OCI-LY1 (cell line): ENCODE measurements at regions not wholly inside any gene's neighbourhood (a gene's known extent, or its start where the extent isn't known, plus 50 kb on each side); places are given as distances from the start of the nearest gene placed in this dataset.

Experiments used
- H2AFZ ChIP-seq: fragments of 200-600 bp; sonication (generic), shearing (Covaris generic); 2 replicates; pipeline ENCODE4 v1.6.0; 2014; ENCODE audit warnings: antibody characterized with exemption, mild to moderate bottlenecking, low read length
- H3F3A ChIP-seq: fragments of 200-600 bp; sonication (generic), shearing (Covaris generic); 2 replicates; pipeline ENCODE4 v1.6.0; 2014; ENCODE audit warnings: mild to moderate bottlenecking, antibody characterized with exemption, low read length, moderate library complexity; ENCODE audit not compliant: insufficient read depth
- H3K27ac ChIP-seq: fragments of 200-600 bp; sonication (generic); 2 replicates; pipeline ENCODE4 v1.5.1; 2014; ENCODE audit warnings: low read length, mixed run types, mild to moderate bottlenecking, low read depth; ENCODE audit not compliant: poor library complexity, severe bottlenecking
- H3K27me3 ChIP-seq: fragments of 200-600 bp; sonication (generic); 2 replicates; pipeline ENCODE4 v1.6.0; 2014; ENCODE audit warnings: antibody characterized with exemption, mild to moderate bottlenecking, low read length, moderate library complexity; ENCODE audit not compliant: insufficient read depth
- H3K36me3 ChIP-seq: fragments of 200-600 bp; sonication (generic); 2 replicates; pipeline ENCODE4 v1.6.1; 2014; ENCODE audit warnings: mild to moderate bottlenecking, antibody characterized with exemption, low read length, moderate library complexity, mixed read lengths; ENCODE audit not compliant: insufficient read depth
- H3K4me1 ChIP-seq: fragments of 200-600 bp; sonication (generic); 2 replicates; pipeline ENCODE4 v1.5.1; 2014; ENCODE audit warnings: mild to moderate bottlenecking, low read length, moderate library complexity; ENCODE audit not compliant: insufficient read depth, severe bottlenecking
- H3K4me2 ChIP-seq: fragments of 200-600 bp; sonication (generic), shearing (Covaris generic); 2 replicates; pipeline ENCODE4 v1.6.1; 2014; ENCODE audit warnings: low read length
- H3K4me3 ChIP-seq: fragments of 200-600 bp; sonication (generic); 2 replicates; pipeline ENCODE4 v1.5.1; 2014; ENCODE audit warnings: low read length, low read depth, mild to moderate bottlenecking, mixed read lengths; ENCODE audit not compliant: poor library complexity, severe bottlenecking
- H3K79me2 ChIP-seq: fragments of 200-600 bp; shearing (Covaris generic); 2 replicates; pipeline ENCODE4 v1.6.1; 2016; ENCODE audit warnings: mixed run types, low read length, mixed read lengths; ENCODE audit not compliant: insufficient read depth
- H3K9ac ChIP-seq: fragments of 200-600 bp; sonication (generic), shearing (Covaris generic); 2 replicates; pipeline ENCODE4 v1.6.1; 2014; ENCODE audit warnings: mild to moderate bottlenecking, low read length, mixed read lengths
- H3K9me2 ChIP-seq: fragments of 200-600 bp; sonication (generic), shearing (Covaris generic); 2 replicates; pipeline ENCODE4 v1.6.1; 2014; ENCODE audit warnings: low read depth, mild to moderate bottlenecking, low read length, mixed read lengths
- H3K9me3 ChIP-seq: fragments of 200-600 bp; shearing (Covaris generic); 2 replicates; pipeline ENCODE4 v1.6.1; 2014; ENCODE audit warnings: low read length, mixed read lengths
- H4K20me1 ChIP-seq: fragments of 200-600 bp; sonication (generic), shearing (Covaris generic); 2 replicates; pipeline ENCODE4 v1.6.0; 2016; ENCODE audit warnings: mild to moderate bottlenecking, low read length; ENCODE audit not compliant: insufficient read depth
- EZH2 ChIP-seq: fragments of 200-600 bp; sonication (generic), shearing (Covaris generic); IDR thresholded peaks from 2 replicates; pipeline ENCODE4 v1.8.0; 2017; ENCODE audit warnings: borderline replicate concordance, mixed run types, mild to moderate bottlenecking, antibody characterized with exemption, low read length, moderate library complexity, mixed read lengths
- TF ChIP-seq, protein P1 (sequence below): fragments of 200-600 bp; sonication (generic), shearing (Covaris generic); IDR thresholded peaks from 2 replicates; pipeline ENCODE4 v1.5.1; 2017; ENCODE audit warnings: mild to moderate bottlenecking, antibody characterized with exemption, low read length, moderate library complexity, mixed read lengths

GRCh38 chr12:118541071-118541470 lies 164.7 kb downstream of the SUDS3 start:
- Histone ChIP-seq H3K4me3 (no peak overlapping the region), H3K9ac (no peak overlapping the region), H3K9me2 (no peaks in the 10 kb centered on the region), H4K20me1 (no peaks in the 10 kb centered on the region), H3K4me1 (no peaks in the 10 kb centered on the region), H3K4me2 (no peak overlapping the region), H3F3A (no peaks in the 10 kb centered on the region), H2AFZ (no peak overlapping the region), H3K36me3 (no peaks in the 10 kb centered on the region), H3K79me2 (no peaks in the 10 kb centered on the region), H3K27ac (no peak overlapping the region), H3K9me3 (no peaks in the 10 kb centered on the region), H3K27me3 (no peaks in the 10 kb centered on the region)
- TF ChIP-seq EZH2, result no peak
- TF ChIP-seq, protein P1, sequence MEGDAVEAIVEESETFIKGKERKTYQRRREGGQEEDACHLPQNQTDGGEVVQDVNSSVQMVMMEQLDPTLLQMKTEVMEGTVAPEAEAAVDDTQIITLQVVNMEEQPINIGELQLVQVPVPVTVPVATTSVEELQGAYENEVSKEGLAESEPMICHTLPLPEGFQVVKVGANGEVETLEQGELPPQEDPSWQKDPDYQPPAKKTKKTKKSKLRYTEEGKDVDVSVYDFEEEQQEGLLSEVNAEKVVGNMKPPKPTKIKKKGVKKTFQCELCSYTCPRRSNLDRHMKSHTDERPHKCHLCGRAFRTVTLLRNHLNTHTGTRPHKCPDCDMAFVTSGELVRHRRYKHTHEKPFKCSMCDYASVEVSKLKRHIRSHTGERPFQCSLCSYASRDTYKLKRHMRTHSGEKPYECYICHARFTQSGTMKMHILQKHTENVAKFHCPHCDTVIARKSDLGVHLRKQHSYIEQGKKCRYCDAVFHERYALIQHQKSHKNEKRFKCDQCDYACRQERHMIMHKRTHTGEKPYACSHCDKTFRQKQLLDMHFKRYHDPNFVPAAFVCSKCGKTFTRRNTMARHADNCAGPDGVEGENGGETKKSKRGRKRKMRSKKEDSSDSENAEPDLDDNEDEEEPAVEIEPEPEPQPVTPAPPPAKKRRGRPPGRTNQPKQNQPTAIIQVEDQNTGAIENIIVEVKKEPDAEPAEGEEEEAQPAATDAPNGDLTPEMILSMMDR, result no peak

DNA sequence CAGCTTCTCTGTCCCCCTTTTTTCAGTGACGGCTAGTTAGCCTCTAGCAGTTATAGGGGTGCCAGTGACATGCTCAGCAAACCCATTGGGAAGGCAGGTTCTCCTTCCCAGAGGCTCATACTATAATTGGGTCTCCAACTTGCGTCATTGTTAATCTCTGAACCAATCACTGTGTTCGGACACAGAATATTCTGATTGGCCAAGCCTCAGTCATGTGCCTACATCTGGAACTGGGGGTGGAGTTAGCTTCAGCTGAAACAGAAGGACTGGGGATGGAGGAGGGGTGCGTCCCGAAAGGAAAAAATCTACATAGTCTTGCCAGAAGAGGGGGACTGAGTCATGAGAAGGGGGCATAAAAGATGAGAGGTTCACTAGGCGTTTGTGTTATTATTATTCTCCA lies 165.6 kb downstream of the SUDS3 start:
- Histone ChIP-seq H3K27me3 (no peaks in the 10 kb centered on the region), H3K9me3 (no peaks in the 10 kb centered on the region), H3K4me1 (no peaks in the 10 kb centered on the region), H3K79me2 (no peaks in the 10 kb centered on the region), H4K20me1 (no peaks in the 10 kb centered on the region), H3K9me2 (no peaks in the 10 kb centered on the region), H3F3A (no peaks in the 10 kb centered on the region), H3K36me3 (no peaks in the 10 kb centered on the region), H2AFZ (no peak overlapping the region), H3K4me3 (no peak overlapping the region), H3K9ac (no peak overlapping the region), H3K27ac (no peak overlapping the region), H3K4me2 (no peak overlapping the region)
- TF ChIP-seq EZH2, result no peak
- TF ChIP-seq, protein P1, result no peak

DNA sequence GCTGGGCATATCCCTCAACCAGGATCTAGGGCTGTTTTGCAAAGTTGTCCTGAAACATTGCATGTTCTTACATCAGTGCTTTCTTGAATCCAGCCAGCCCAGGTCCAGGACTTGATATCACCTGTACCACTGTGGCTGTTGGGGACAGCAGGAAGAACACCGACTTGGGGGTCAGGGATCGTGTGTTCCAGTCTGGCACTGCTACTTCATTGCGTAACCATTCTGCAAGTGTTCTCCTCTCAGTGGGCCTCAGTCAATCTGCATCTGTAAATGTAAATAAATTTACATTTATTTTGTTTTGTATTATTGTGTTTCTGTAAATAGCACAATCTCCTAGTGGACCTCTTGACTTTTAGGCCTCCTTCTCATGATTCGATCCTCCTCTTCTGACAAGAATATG lies 167.3 kb downstream of the SUDS3 start:
- Histone ChIP-seq H3K4me1 (no peaks in the 10 kb centered on the region), H3K27ac (no peak overlapping the region)
- TF ChIP-seq EZH2, result no peak
- TF ChIP-seq, protein P1, result no peak

More for the DNA sequence above, 167.3 kb downstream of the SUDS3 start:
- Histone ChIP-seq H3K27me3 (no peaks in the 10 kb centered on the region), H3K79me2 (no peaks in the 10 kb centered on the region), H3K9me2 (no peaks in the 10 kb centered on the region), H3K4me2 (no peak overlapping the region), H2AFZ (no peak overlapping the region), H3K9me3 (no peaks in the 10 kb centered on the region), H3K36me3 (no peaks in the 10 kb centered on the region), H3K9ac (no peak overlapping the region), H3K4me3 (no peak overlapping the region), H4K20me1 (no peaks in the 10 kb centered on the region), H3F3A (no peaks in the 10 kb centered on the region)
